ENCODE measurements at regions not wholly inside any gene's neighbourhood (a gene's known extent, or its start where the extent isn't known, plus 50 kb on each side); places are given as distances from the start of the nearest gene placed in this dataset.

DNA sequence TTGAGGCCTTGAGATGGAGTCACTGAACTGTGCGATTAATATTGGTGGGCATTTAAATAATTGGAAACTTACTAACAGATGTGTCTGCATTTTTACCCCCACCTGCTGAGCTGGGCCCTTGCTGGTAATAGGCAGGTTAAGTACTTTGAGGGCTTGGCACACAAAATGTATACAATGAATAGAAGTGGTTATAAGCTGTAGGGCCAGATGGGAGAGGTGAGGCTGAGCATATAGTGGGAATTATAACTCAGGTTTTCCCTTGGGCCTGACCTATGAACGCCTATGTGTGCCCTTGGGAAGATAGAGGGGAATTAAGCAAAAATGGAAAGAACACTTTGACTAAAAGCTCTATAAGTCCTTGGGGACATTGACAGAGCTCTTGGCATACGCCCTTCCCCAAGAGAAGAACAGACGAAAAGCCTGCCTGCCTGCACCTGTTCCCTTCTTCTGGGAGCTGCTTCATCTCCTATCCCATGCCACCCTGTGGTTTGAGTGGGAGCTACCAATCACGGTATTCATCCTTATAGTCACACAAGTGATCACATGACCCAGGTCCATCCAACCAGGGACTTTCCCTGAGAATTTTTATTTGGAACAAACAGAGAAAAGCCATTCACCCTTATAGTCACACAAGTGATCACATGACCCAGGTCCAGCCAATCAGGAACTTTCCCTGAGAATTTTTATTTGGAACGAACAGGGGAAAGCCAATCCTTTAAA is 260.7 kb upstream of the CSF3R start:
- no peak for DNase-seq (ENCODE audit: low spot score)

DNA sequence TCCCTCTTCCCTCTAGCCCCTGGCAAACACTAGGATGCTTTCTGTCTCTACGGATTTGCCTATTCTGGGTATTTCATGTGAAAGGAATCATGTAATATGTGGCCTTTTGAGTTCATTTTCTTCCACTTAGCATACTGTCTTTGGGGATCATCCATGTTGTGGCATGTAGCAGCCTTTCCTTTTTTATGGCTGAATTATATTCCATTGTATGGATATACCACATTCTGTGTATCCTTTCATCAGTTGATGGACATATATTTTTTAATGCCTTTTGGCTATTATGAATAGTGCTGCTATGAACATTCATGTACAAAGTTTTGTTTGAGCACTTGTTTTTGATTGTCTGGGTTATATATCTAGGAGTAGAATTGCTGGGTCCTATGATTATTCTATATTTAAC is 258.4 kb upstream of the CSF3R start:
- DNase-seq (ENCODE audit: low spot score) = no peak

DNA sequence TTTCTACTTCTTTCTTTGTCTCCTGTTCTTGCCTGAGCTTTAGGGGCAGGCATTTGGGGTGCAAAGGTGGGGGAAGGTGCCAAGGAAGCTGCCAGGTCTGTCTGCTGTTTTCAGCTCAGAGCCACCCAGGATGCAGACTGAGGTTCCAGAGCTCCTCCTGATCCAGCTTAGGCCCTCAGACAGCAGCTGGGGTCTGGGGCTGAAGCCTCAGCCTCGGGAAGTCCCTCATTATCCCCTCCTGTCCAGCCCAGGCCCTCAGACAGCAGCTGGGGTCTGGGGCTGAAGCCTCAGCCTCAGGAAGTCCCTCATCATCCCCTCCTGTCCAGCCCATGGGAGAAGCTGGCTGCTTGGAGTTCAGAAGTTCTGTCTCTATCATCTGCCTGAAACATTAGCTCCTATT is 257.7 kb upstream of the CSF3R start:
- DNase-seq (ENCODE audit: low spot score) = no peak

DNA sequence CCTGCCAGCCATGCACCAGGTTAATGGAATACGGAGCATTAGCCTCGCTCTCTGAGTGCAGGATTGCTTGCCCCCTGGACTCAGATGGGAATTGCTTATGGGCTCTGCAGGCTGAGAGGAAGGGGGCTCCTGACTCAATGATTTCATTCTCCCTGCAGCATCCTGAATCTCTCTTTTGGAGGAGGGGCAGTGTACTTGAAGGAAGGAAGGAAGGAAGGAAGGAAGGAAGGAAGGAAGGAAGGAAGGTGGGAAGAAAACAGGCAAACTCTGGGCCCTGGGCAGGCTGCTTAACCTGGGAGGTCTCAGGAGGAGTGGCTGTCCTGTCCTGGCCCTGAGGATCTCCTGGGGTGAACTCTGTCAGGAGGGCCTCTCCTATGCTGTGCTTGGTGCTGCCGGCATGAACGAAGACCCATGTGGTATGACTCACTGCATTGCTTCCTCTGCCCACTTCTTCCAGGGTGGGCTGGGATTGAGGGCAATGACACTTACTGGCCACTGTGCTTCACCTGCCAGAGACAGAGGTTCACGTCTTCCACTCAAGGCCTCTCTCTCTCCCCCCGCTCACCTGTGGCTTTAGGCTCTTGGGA is 257.1 kb upstream of the CSF3R start:
- DNase-seq (ENCODE audit: low spot score) = no peak

DNA sequence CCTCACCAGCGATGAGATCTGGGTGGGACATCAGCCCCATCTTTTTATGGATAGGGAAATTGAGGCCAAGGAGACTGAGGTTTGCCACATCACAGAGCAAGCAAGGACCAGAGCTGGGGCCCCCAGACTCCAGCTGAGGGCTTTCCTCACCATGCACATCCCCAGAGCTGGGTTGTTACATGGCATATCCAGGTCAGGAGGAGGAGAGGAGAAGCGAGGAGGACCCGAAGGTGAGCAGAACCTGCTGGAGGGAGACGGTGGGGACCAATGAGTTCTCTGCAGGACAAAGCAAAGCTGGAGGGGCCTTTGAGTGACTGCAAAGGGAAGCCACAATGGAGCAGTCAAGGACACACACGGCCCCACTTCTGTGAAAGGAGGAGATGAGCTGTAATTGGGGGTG is 255.5 kb upstream of the CSF3R start:
- DNase-seq (ENCODE audit: low spot score) = no peak

DNA sequence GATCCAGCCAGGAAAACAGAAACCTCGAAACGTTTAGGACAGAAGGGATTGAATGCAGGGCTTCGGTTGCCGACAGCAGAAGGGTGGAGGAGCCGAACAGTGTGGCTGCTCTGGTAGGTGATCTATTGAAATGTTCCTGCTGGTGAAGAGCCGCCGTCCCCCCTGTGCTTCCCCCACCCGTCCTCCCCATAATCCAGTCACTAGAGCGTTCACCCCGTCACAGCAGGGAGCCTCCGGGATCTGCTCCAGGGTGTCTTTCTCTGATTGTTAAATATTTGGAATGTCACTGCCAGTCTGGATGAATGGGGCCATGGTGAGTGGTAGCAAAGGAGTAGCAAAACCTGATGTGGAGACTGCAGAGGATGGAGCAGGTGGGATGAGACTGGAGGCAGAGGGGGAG is 255.1 kb upstream of the CSF3R start:
- DNase-seq (ENCODE audit: low spot score) = no peak

DNA sequence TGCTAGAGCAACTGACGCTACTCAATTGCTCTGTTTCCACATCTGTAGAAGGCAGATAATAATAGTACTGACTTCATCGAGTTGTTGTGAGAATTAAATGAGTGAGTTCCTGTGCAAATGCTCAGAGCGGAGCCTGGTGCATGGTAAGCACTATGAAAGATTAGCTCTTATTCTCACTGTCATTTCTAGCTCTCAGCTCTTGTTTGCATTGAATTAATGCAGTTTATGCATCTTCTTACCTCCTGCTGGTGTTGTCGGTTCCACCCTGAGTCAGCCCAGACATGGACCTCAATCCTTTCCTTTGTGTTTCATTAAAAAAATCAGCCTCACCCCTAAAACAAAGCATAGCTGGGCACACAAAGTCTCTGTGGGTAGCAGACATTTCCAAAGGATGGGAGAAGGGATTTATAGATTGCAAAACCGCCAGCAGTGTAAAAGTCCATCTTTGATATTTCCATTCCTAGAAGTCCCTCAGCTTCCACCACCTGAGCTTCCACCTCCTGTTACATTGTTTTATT is 254.4 kb upstream of the CSF3R start:
- DNase-seq (ENCODE audit: low spot score) = no peak

DNA sequence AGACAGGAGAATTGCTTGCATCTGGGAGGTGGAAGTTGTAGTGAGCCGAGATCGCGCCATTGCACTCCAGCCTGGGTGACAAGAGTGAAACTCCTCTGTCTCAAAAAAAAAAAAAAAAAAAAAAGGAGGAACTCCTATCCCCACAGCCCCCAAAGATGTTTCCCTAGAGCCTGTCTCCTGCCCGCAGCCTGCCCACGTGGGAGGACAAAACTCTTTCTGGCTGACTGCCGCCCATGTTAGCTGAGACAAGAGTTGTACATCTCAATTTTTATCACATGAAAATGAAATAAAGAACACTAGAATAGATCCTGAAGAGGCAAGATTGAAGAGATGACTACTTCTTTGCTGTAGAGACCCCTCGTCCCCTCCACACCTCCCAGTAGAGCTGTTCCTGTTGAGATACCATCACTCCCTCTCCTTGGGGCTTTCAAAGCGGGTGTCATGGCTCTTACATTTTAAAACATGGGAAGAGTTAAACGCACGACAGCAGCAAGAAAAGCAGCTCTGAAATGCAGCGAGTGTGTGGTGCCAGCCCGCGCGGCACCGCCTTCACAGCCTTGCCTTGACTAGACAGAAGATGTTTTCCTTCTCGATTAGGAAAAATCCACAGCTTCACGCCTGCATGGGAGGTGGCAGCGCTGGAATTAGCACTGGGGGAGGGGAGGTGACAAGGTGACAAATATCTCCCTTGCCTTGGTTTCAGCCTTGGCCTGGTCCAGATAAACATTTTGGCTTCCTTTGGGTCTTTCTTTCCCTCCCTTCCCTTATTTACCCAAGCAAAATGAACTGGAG is 253.4 kb upstream of the CSF3R start:
- DNase-seq (ENCODE audit: low spot score) = no peak

DNA sequence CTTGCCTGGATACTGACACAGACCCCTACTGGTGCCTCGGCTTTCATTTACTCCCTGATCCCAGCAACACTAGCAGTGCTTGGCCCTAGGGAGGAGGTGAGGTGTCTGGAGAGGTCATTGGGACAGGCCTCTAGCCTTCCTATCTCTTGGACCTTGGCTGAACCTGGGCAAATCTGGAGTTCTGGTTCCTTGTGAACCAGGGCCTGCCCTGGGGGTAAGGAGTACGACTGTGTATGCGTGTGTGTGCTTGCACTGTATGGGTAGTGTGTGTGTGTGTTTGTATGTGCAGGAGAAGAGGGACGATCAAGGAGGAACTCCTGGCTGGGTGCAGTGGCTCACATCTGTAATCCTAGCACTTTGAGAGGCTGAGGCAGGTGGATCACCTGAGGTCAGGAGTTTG is 252.7 kb upstream of the CSF3R start:
- no peak for DNase-seq (ENCODE audit: low spot score)

DNA sequence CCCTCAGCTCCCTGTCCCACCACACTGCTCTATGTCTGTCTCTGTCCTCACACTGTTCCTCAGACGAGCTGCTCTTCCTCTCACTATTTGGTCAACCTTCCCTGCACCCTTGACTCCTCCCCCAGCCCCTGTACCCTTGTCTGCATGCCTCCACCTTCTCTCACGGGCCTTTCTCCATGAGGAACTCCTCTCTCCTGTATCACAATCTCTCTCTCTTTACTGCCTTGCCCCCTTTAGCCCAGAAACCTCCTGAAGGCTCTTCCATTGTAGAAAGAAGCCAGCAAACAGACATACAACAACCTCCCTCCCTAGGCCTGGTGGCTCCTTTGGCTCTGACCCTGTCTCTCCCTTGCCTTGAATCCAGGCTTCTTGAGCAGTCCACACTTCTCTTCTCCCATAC is 251.6 kb upstream of the CSF3R start:
- DNase-seq (ENCODE audit: low spot score) = no peak

DNA sequence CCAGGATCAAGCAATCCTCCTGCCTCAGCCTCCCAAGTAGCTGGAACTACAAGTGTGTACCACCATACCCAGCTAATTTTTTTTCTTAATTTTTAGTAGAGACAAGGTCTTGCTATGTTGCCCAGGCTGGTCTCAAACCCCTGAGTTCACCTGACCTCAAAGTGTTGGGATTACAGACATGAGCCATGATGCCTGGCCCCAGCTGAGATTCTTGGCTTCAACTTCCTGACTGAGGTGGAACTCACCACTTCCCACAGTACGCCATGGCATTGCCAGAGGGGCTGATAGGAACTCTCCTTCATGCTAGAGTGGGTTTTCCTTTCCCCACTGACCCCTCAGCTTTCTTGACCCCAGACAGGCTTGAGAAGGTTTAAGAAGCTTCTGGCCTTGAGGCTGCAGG is 251.0 kb upstream of the CSF3R start:
- DNase-seq (ENCODE audit: low spot score) = no peak

DNA sequence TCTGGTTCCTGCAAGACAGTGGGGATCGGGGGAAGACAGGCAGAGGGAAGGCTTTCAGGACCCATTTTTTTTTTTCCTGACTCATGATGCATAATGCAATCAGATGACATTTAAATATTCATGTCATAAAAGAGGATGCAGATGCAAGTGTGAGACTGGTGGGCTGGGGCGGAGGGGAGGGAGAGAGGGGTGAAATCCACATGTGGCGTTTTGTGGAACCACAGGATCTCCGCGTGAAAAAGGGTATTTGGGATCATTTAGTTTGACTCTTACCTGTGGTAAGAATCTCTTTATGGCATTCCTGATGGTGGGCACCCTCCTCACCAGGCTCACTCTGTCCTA is 249.3 kb upstream of the CSF3R start:
- no peak for DNase-seq (ENCODE audit: low spot score)

DNA sequence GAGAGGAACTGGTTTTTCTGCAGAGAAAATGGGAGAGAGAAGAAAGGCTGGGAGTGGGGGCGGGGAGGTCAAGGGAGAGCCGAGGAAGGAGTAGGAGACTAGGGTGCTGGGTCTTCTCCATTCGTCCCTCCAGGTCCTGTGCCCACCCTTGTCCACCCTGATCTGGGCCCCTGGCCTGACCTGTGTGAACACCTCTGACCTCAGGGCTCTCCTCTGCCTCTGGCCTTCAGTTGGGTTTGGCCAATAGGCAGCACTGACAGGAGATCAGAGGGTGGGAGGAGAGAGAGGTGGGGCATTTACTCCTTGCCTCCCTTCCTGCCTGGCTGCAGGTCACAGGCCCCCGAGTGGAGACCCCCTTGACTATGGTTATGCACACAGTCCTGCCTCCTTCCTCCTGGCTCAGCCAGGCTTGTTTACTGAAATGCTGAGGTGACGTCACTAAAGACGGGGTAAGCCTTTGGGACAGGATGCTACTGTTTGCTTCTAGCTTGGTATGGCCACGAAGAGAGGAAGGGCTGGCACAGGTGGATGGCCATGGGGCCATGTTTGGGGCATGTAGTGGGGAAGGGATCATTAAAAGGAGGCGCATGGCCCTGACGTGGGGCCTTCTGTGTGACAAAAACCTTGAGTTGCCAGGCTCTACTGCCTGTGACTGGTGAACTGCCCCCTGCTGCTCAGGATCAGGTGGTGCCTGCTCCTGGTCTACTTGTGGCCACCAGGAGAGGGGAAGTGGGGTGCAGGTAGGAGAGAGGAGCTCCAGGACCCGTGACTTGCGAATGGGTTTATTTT is 248.7 kb upstream of the CSF3R start:
- no peak for DNase-seq (ENCODE audit: low spot score)

DNA sequence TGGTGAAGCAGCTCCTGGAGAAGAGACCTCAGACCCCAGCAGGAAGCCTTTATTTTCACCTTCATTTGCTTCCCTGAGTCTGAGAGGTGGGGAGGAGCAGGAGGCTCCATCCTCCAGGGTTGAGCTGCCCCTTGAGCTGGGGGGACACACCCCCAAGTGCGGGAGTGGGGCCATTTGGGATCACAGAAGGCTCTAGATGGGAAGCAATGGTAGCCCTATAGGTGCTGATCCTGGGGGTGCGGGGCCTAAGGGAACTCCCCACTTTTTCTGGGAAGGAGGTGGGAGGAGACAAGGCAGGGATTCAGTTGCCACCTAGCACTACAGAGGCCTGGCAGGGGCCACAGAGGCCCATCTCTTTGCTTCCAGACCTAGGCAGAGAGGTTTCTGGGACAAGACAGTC is 247.9 kb upstream of the CSF3R start:
- DNase-seq (ENCODE audit: low spot score) = no peak

DNA sequence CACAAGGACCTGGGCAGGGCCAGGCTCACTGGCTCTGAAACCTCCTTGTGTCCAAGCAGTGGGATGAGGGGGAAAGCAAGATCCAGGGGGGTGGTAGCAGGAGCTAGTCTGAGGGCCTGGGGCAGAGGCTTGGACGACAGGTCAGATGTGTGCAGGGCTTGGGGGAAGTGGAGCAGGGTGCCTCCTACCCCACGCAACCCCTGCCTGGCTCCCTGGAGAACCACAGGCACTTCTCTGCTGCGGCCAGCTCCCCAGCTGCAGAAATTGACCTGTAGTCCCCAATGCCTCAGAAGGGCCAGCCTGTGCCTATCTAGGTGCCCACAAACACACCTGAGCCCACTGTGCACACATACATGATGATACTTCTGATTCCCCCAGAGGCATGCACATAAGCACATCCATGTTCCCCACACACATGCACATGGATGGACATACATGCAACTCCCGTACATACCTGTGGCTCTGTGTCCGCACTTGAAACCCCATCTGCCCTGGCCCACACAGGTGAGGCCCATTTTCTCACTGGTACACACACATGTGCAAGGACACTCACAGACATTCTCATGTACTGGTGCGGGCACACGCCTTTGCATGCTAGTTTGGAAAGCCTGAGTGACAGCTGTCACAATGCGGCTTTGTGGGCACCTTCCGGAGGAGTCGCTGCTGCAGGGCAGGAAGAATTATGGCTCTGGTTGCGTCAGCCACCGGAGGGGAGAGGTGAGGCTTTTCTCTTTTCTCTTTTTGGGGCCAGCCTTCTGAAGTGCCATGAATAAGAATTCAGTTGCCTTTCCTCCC is 247.2 kb upstream of the CSF3R start:
- DNase-seq (ENCODE audit: low spot score) = no peak

DNA sequence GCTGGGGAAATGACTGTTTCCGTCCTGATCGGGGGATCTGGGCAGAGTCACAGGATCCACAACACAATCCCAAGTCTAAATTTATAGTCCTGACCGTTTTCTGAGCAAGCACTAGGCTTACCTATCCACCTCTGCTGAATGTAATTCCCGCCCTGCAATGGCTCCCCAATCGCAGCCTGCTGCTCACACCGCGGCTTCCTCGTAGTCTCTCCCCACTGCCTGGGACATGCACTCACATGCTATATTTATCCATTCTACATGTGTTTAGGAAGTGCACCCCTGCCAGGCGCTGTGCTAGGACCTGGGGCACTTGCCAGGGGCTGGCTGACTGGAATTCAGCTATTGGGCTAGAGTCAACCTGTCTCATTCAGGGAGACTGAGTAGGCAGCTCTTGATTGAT is 246.6 kb upstream of the CSF3R start:
- DNase-seq (ENCODE audit: low spot score) = no peak

DNA sequence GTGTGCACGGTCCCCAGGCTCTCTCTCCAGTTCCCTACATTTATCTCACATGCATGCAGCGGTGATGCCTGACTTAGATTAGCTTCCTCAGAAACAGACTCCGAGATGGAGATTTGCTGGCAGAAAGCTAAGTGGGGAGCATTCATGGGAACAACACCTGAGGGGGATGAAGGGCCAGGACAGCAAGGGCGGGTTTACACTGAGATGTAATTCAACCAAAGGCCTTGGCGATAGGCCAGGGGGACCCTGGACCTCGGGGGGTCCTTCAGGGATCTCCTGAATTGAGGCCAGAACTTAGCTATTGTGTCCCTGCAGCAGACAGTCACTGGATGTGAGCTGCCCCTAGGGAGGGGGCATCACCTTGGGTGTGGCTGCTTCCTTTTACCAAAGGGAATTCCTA is 246.1 kb upstream of the CSF3R start:
- DNase-seq (ENCODE audit: low spot score) = no peak

DNA sequence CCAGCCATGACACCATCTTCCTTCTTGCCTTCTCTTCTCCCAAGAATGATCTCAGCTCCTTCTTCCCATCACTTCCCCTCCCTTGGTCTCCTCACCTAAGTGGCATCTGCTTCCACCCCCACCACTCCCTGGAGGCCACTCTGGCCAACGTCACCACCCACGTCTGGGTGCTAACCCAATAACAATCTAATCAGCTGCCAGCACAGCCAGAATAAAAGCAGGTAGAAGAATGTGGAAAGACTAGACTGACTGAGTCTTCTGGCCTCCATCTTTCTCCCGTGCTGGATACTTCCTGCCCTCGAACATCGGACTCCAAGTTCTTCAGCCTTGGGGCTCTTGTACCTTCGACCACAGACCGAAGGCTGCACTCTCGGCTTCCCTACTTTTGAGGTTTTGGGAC is 245.3 kb upstream of the CSF3R start:
- DNase-seq (ENCODE audit: low spot score) = no peak

DNA sequence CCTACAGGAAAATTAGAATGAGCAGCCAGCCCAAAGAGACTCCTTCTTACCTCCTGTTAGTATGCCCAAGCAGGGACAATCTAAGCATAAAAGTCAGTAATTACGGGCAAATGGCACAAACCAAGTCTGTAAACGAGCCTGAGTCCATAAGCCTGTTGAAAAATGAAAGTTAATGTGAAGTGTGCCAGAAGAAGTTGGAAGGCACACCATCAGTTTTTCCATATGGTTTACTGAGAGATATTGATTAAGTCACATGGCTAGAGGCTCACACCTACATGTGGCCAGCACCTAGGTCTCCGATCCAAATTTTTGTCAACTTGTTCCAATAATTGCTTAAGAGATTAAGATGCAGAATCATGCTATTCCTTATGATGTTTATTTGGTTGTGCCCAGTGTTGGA is 242.4 kb upstream of the CSF3R start:
- DNase-seq (ENCODE audit: low spot score) = no peak

DNA sequence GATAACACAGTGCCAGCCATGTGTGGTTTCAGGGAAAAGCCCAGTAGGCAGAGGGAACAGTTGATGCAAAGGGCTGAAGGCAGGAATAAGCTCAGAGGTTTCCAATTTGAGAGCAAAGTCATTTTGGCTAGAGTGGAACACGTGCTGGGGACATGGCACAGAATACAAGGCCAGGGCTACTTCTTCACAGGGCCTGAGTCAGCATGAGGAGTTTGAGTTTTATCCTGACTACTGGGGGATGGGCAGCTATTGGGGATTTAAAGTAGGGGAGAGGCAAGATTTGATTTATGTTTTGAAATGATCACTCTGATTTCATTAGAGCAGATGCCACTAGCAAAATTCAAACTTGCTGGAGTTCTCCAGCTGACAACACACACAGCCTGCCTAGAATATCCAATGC is 241.1 kb upstream of the CSF3R start:
- no peak for DNase-seq (ENCODE audit: low spot score)

DNA sequence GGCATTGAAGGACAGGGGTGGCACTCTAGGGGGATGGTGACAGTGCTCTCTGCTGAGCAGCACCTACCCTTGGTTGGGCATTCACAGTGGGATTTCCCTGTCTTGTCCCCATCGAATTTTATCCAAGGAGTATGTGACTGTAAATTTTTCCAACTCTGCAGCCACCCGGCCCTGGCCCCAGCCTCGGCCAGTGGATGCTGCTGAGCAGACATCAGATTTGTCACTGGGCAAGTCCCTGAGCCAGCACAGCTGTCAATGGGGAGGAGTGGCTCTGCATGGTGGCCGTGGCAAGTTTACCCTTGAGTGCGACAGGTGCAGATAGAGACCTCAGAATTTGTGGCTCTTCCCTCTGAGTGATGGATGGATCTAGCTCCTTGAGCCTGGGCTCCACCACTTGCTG is 240.2 kb upstream of the CSF3R start:
- DNase-seq (ENCODE audit: low spot score) = no peak

DNA sequence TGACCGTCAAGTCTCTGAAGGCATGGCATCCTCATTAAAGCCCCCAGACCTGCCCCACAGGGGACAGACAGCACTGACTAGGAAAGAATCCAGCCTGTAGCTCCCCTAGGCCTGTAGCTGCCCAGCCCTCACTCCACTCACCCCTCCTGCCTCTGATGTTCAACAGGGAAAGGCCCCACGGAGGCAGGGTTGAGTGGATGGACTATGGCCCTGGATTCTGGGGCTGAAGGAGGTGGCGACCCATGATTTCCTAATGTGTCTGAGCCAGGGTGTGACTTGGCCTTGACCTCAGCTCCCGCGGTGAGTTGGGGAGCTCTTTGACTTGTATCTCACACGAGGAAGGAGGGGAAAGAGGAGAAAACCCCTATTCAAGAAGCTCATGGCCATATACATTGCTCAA is 238.5 kb upstream of the CSF3R start:
- no peak for DNase-seq (ENCODE audit: low spot score)
